HEK293T (cell line): ENCODE measurements at regions not wholly inside any gene's neighbourhood (a gene's known extent, or its start where the extent isn't known, plus 50 kb on each side); places are given as distances from the start of the nearest gene placed in this dataset.

Experiments
- BHLHE40 ChIP-seq: fragments of 450-650 bp; IDR thresholded peaks from 2 replicates; pipeline ENCODE4 v1.6.1; 2016; ENCODE audit warnings: mild to moderate bottlenecking, moderate library complexity, borderline replicate concordance
- ELF4 ChIP-seq: fragments of 450-650 bp; IDR thresholded peaks from 2 replicates; pipeline ENCODE4 v1.6.1; 2017; ENCODE audit warnings: antibody characterized with exemption
- FOXM1 ChIP-seq: fragments of 450-650 bp; IDR thresholded peaks from 2 replicates; pipeline ENCODE4 v1.6.1; 2017; ENCODE audit warnings: mild to moderate bottlenecking, borderline replicate concordance
- SP1 ChIP-seq: fragments of 450-650 bp; IDR thresholded peaks from 2 replicates; pipeline ENCODE4 v1.6.1; 2017
- TARDBP ChIP-seq: fragments of 450-650 bp; IDR thresholded peaks from 2 replicates; pipeline ENCODE4 v1.6.1; 2016
- ZNF384 ChIP-seq: fragments of 450-650 bp; IDR thresholded peaks from 2 replicates; pipeline ENCODE4 v1.6.1; 2016

- TF ChIP-seq FOXM1 (no peak), SP1 (no peak), ELF4 (no peak), BHLHE40 (no peak), TARDBP (no peak), ZNF384 (no peak)
Observed at GRCh38 chr6:14269436-14269835, 151.9 kb downstream of the CD83 start.
